Endodermal cell (in vitro differentiated cells): ENCODE measurements at regions not wholly inside any gene's neighbourhood (a gene's known extent, or its start where the extent isn't known, plus 50 kb on each side); places are given as distances from the start of the nearest gene placed in this dataset.

ENCODE experiments used
- DNase-seq: peaks from one replicate; pipeline ENCODE4 v3.0.0-alpha.2; 2017
- H3K27ac ChIP-seq: 2 replicates; pipeline ENCODE4 v1.5.1; 2013; ENCODE audit warnings: mild to moderate bottlenecking, low read depth, low read length, moderate library complexity
- H3K27me3 ChIP-seq: 2 replicates; pipeline ENCODE4 v1.6.1; 2013; ENCODE audit warnings: mild to moderate bottlenecking, low read length, moderate library complexity; ENCODE audit not compliant: insufficient read depth, control insufficient read depth, poor library complexity, severe bottlenecking
- H3K36me3 ChIP-seq: 2 replicates; pipeline ENCODE4 v1.7.0; 2013; ENCODE audit warnings: mild to moderate bottlenecking, low read length, moderate library complexity; ENCODE audit not compliant: control insufficient read depth, insufficient read depth
- H3K4me1 ChIP-seq: one replicate; pipeline ENCODE4 v1.7.0; 2013; ENCODE audit warnings: low read length; ENCODE audit not compliant: control insufficient read depth, insufficient read depth
- H3K4me3 ChIP-seq: 2 replicates; pipeline ENCODE4 v1.5.1; 2013; ENCODE audit warnings: mild to moderate bottlenecking, low read length, moderate library complexity
- H3K9ac ChIP-seq: 2 replicates; pipeline ENCODE4 v1.6.1; 2013; ENCODE audit warnings: mild to moderate bottlenecking, low read length, moderate library complexity; ENCODE audit not compliant: poor library complexity, severe bottlenecking; ENCODE audit errors: extremely low read depth
- H3K9me3 ChIP-seq: 2 replicates; pipeline ENCODE4 v1.6.1; 2013; ENCODE audit warnings: mild to moderate bottlenecking, low read length, moderate library complexity; ENCODE audit not compliant: control insufficient read depth
- H3K27ac Mint-ChIP-seq: 2 replicates; pipeline ENCODE4 v1.8.0; 2020; ENCODE audit warnings: mixed read lengths
- H3K27me3 Mint-ChIP-seq: 2 replicates; pipeline ENCODE4 v1.8.0; 2021; ENCODE audit warnings: mild to moderate bottlenecking, mixed read lengths; ENCODE audit not compliant: insufficient read depth
- H3K36me3 Mint-ChIP-seq: 2 replicates; pipeline ENCODE4 v1.8.0; 2020; ENCODE audit warnings: low read depth, mixed read lengths
- H3K4me1 Mint-ChIP-seq: 2 replicates; pipeline ENCODE4 v1.8.0; 2020; ENCODE audit warnings: mixed read lengths
- H3K4me3 Mint-ChIP-seq: 2 replicates; pipeline ENCODE4 v1.8.0; 2020; ENCODE audit warnings: mild to moderate bottlenecking, moderate library complexity, mixed read lengths
- H3K9me3 Mint-ChIP-seq: 2 replicates; pipeline ENCODE4 v1.8.0; 2020; ENCODE audit warnings: mild to moderate bottlenecking, mixed read lengths
- WGBS, 2 experiments: methylation state at CpG; one replicate each; pipeline versions ENCODE4 v1.1.5 to v1.1.7; 2013; ENCODE audit warnings: missing lambda C conversion rate in 2 of 2, mixed read lengths in 1 of 2; ENCODE audit not compliant: insufficient coverage in 1 of 2, insufficient read length in 1 of 2; 5-methylcytosine and 5-hydroxymethylcytosine counted together
- TF ChIP-seq, protein P1 (sequence below): fragments of 200-600 bp; sonication (generic); conservative IDR thresholded peaks from 2 replicates; pipeline ENCODE4 v1.5.0; 2021; ENCODE audit warnings: antibody characterized with exemption, mild to moderate bottlenecking

DNA sequence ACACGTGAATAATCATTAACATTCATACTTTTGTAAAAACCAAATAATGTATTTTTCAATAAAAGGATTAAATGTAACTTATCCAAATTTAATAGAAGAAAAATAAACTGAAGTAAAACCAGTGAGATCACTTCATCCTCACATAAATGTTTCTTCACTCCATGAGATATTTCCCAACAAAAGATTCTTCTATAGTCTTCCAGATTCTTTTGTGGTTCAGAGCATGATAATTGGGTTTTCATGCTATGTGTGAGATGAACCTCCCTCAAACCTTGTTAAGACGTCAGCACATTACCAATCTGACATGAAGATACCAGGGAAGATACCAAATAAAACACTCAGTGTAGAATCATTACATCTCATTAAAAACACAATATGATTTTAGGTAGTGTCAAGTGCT, 62.9 kb upstream of the OXGR1 start:
- no peak overlapping the region for H3K4me3 Mint-ChIP-seq
- peaks cover 6% of the 10 kb centered on the region for H3K9me3 ChIP-seq
- no peak for DNase-seq
- H3K27me3 Mint-ChIP-seq = peaks cover 9% of the 10 kb centered on the region
- H3K27me3 ChIP-seq = no peaks in the 10 kb centered on the region
- WGBS, 2 experiments = 67% methylated on average over 1 of the region's 2 CpGs; no CpG with 5 or more reads in 1 of the 2 experiments
- no peaks in the 10 kb centered on the region for H3K4me1 Mint-ChIP-seq
- no peaks in the 10 kb centered on the region for H3K36me3 Mint-ChIP-seq
- H3K4me1 ChIP-seq = no peaks in the 10 kb centered on the region
- no peaks in the 10 kb centered on the region for H3K36me3 ChIP-seq
- no peak overlapping the region for H3K4me3 ChIP-seq
- no peak overlapping the region for H3K9ac ChIP-seq
- no peak overlapping the region for H3K27ac Mint-ChIP-seq
- TF ChIP-seq, protein P1, sequence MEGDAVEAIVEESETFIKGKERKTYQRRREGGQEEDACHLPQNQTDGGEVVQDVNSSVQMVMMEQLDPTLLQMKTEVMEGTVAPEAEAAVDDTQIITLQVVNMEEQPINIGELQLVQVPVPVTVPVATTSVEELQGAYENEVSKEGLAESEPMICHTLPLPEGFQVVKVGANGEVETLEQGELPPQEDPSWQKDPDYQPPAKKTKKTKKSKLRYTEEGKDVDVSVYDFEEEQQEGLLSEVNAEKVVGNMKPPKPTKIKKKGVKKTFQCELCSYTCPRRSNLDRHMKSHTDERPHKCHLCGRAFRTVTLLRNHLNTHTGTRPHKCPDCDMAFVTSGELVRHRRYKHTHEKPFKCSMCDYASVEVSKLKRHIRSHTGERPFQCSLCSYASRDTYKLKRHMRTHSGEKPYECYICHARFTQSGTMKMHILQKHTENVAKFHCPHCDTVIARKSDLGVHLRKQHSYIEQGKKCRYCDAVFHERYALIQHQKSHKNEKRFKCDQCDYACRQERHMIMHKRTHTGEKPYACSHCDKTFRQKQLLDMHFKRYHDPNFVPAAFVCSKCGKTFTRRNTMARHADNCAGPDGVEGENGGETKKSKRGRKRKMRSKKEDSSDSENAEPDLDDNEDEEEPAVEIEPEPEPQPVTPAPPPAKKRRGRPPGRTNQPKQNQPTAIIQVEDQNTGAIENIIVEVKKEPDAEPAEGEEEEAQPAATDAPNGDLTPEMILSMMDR = no peak
- peaks cover 27% of the 10 kb centered on the region for H3K9me3 Mint-ChIP-seq
- H3K27ac ChIP-seq = no peak overlapping the region

DNA sequence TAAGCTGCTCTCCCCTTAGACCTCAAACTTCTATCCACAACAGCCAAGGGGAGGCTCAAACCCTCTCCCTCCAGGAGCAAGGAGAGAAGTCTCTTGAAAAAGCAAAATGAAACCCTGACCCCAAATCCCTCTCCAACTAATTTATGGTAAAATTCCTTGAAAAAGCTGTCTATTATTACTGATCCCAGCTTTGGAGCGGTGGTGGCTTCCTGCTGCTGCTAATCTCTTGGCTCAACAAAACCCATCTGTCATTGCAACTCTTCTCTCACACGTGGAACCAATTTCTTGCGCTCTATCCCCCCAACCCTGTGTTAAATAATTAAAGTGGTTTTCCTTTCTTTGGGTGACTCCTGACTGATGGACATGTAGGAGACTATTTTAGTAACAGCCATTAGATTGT, 64.1 kb upstream of the OXGR1 start:
- no peak for DNase-seq
- Histone ChIP-seq H3K27ac (no peak overlapping the region), H3K27me3 (no peaks in the 10 kb centered on the region), H3K36me3 (no peaks in the 10 kb centered on the region), H3K4me1 (no peaks in the 10 kb centered on the region), H3K4me3 (no peak overlapping the region), H3K9ac (no peak overlapping the region), H3K9me3 (peaks cover 6% of the 10 kb centered on the region)
- WGBS, 2 experiments = 81 to 83% methylated on average over 1 to 3 of the region's 3 CpGs
- Mint-ChIP-seq H3K27me3 (peaks cover 3% of the 10 kb centered on the region), H3K9me3 (peaks cover 21% of the 10 kb centered on the region), H3K4me3 (no peak overlapping the region), H3K36me3 (no peaks in the 10 kb centered on the region), H3K27ac (no peak overlapping the region), H3K4me1 (no peaks in the 10 kb centered on the region)
- TF ChIP-seq, protein P1 = no peak

DNA sequence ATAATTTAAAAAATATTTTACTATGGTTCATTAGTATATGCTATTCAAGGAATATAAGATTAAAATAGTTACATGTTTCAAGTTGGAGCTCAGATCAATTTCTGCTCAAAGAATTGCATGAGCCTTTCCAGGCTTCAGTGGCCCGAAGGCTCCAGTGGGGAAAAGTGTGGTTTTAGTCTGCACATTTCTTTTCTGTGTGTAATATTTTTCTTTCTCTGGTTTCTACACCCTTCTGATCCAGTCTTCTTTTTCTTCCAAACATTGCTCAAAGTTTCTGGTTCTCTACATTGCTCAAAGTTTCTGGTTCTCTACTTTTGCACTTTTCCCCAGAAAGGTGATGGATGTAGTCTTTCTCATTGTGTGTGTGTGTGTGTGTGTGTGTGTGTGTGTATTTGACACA, 64.7 kb upstream of the OXGR1 start:
- no peaks in the 10 kb centered on the region for H3K4me1 Mint-ChIP-seq
- peaks cover 1% of the 10 kb centered on the region for H3K27me3 Mint-ChIP-seq
- no peak overlapping the region for H3K4me3 ChIP-seq
- H3K36me3 Mint-ChIP-seq = no peaks in the 10 kb centered on the region
- H3K27me3 ChIP-seq = no peaks in the 10 kb centered on the region
- H3K4me3 Mint-ChIP-seq = no peak overlapping the region
- WGBS, 2 experiments = 100% methylated on average over 1 of the region's 1 CpG; no CpG with 5 or more reads in 1 of the 2 experiments
- H3K27ac ChIP-seq = no peak overlapping the region
- H3K9me3 Mint-ChIP-seq = peaks cover 16% of the 10 kb centered on the region
- no peaks in the 10 kb centered on the region for H3K36me3 ChIP-seq
- peaks cover 6% of the 10 kb centered on the region for H3K9me3 ChIP-seq
- H3K9ac ChIP-seq = no peak overlapping the region
- no peaks in the 10 kb centered on the region for H3K4me1 ChIP-seq
- no peak overlapping the region for H3K27ac Mint-ChIP-seq
- TF ChIP-seq, protein P1 = no peak
- DNase-seq = no peak
